ENCODE measurements at regions not wholly inside any gene's neighbourhood (a gene's known extent, or its start where the extent isn't known, plus 50 kb on each side); places are given as distances from the start of the nearest gene placed in this dataset.
A peak's percentile ranks its signal among the peaks of the same experiment; 100 is the strongest.

GRCh38 chr2:144607891-144608521 is 88.1 kb upstream of the ZEB2 start:
- DNase-seq (ENCODE audit: low spot score), result no peak

GRCh38 chr2:144607099-144607498 is 87.2 kb upstream of the ZEB2 start:
- no peak for DNase-seq (ENCODE audit: low spot score)

GRCh38 chr2:144606466-144607095 is 86.7 kb upstream of the ZEB2 start:
- DNase-seq (ENCODE audit: low spot score), result no peak

GRCh38 chr2:144605231-144605840 is 85.4 kb upstream of the ZEB2 start:
- DNase-seq (ENCODE audit: low spot score), result peak; percentile 26

- peak; percentile 12 for DNase-seq (ENCODE audit: low spot score)
Observed at GRCh38 chr2:144603334-144603733, 83.4 kb upstream of the ZEB2 start.

GRCh38 chr2:144598906-144599305 is 79.0 kb upstream of the ZEB2 start:
- no peak for DNase-seq (ENCODE audit: low spot score)

GRCh38 chr2:144597894-144598593 is 78.1 kb upstream of the ZEB2 start:
- DNase-seq (ENCODE audit: low spot score), result no peak

GRCh38 chr2:144597388-144597787 is 77.5 kb upstream of the ZEB2 start:
- DNase-seq (ENCODE audit: low spot score), result no peak

- peak; percentile 35 for DNase-seq (ENCODE audit: low spot score)
Observed at GRCh38 chr2:144596073-144596871, 76.4 kb upstream of the ZEB2 start.

GRCh38 chr2:144595686-144596072 is 75.8 kb upstream of the ZEB2 start:
- peak; percentile 42 for DNase-seq (ENCODE audit: low spot score)

- no peak for DNase-seq (ENCODE audit: low spot score)
Observed at GRCh38 chr2:144595279-144595678, 75.4 kb upstream of the ZEB2 start.

GRCh38 chr2:144593803-144594202 is 73.9 kb upstream of the ZEB2 start:
- DNase-seq (ENCODE audit: low spot score), result no peak

- DNase-seq (ENCODE audit: low spot score), result no peak
Observed at GRCh38 chr2:144592500-144593256, 72.8 kb upstream of the ZEB2 start.

- no peak for DNase-seq (ENCODE audit: low spot score)
Observed at GRCh38 chr2:144587306-144587705, 67.4 kb upstream of the ZEB2 start.

GRCh38 chr2:144586476-144586875 is 66.6 kb upstream of the ZEB2 start:
- DNase-seq (ENCODE audit: low spot score), result no peak

GRCh38 chr2:144583741-144584453 is 64.0 kb upstream of the ZEB2 start:
- DNase-seq (ENCODE audit: low spot score), result no peak

- no peak for DNase-seq (ENCODE audit: low spot score)
Observed at GRCh38 chr2:144583381-144583729, 63.4 kb upstream of the ZEB2 start.

- no peak for DNase-seq (ENCODE audit: low spot score)
Observed at GRCh38 chr2:144582651-144583380, 62.9 kb upstream of the ZEB2 start.

GRCh38 chr2:144580521-144581161 is 60.7 kb upstream of the ZEB2 start:
- DNase-seq (ENCODE audit: low spot score), result peak; percentile 8

GRCh38 chr2:144579556-144579955 is 59.6 kb upstream of the ZEB2 start:
- DNase-seq (ENCODE audit: low spot score), result no peak
